Stimulated activated naive B cell treated with anti-CD40 and anti-IgM and Interleukin-4, amounts not matched to agents 10 μg/mL and 1 μg/mL and 100 μg/mL, for 72 hours (primary cell): ENCODE measurements at regions not wholly inside any gene's neighbourhood (a gene's known extent, or its start where the extent isn't known, plus 50 kb on each side); places are given as distances from the start of the nearest gene placed in this dataset.

ENCODE experiments used
- ATAC-seq, 2 donors: fragments of 150-1000 bp; cut with Tn5 transposase; replicated peaks; 2 replicates each; pipeline ENCODE4 v1.10.0; 2021; ENCODE audit warnings: moderate library complexity in 1 of 2
- DNase-seq: peaks from one replicate; pipeline ENCODE4 v3.0.0; 2021
- H3K27ac Mint-ChIP-seq: one replicate; pipeline ENCODE4 v1.8.0; 2022; ENCODE audit warnings: mild to moderate bottlenecking, mixed read lengths
- H3K27me3 Mint-ChIP-seq, 2 donors: one replicate each; pipeline ENCODE4 v1.8.0; 2022; ENCODE audit warnings: mixed read lengths in 2 of 2
- H3K36me3 Mint-ChIP-seq, 2 donors: one replicate each; pipeline ENCODE4 v1.8.0; 2022; ENCODE audit warnings: mixed read lengths in 2 of 2, mild to moderate bottlenecking in 1 of 2
- H3K4me1 Mint-ChIP-seq, 2 donors: one replicate each; pipeline ENCODE4 v1.8.0; 2022; ENCODE audit warnings: mixed read lengths in 2 of 2, mild to moderate bottlenecking in 1 of 2
- H3K4me3 Mint-ChIP-seq, 2 donors: one replicate each; pipeline ENCODE4 v1.8.0; 2022; ENCODE audit warnings: mild to moderate bottlenecking in 2 of 2, mixed read lengths in 2 of 2, moderate library complexity in 1 of 2
- H3K9me3 Mint-ChIP-seq, 2 donors: one replicate each; pipeline ENCODE4 v1.8.0; 2022; ENCODE audit warnings: mixed read lengths in 2 of 2, mild to moderate bottlenecking in 1 of 2

DNA sequence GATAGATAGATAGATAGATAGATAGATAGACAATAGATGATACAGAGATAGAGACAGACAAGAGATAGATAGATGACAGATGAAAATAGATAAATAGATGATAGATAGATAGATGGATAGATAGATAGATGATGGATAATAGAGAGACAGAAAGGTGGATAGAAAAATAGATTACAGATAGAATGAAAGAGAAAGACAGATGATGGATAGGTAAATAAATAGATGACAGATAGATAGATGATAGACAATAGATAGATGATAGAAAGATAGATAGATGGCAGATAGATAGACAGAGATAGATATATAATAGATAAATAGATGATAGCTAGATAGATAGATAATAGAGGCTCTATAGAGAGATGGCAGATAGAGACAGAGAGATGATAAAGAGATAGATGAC, 523.0 kb downstream of the BCL11B start:
- ATAC-seq: no peak
- H3K4me1 Mint-ChIP-seq: no peaks in the 10 kb centered on the region
- H3K36me3 Mint-ChIP-seq: no peaks in the 10 kb centered on the region
- no peak for DNase-seq
- no peaks in the 10 kb centered on the region for H3K27me3 Mint-ChIP-seq
- no peak overlapping the region for H3K27ac Mint-ChIP-seq
- H3K4me3 Mint-ChIP-seq: no peak overlapping the region
- H3K9me3 Mint-ChIP-seq: peaks cover 2 to 3% of the 10 kb centered on the region in 2 donors

DNA sequence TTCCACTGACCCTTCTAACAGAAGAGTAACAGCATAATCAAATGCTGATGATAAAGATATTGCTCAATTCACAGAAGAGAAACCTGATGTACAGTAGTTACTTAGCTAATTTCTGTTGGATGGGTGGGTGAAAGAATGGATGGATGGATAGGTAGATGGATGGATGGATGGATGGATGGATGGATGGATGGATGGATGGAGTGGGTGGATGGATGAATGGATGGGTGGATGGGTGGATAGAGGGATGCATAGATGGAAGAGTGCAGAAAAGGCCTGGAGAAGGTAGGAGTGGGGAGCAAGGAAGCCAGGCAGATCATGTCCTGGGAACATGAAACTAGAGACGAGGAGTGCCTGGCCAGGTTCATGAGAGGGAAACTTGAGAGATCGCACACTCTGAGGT, 520.9 kb downstream of the BCL11B start:
- Mint-ChIP-seq H3K4me1 (no peaks in the 10 kb centered on the region), H3K4me3 (no peak overlapping the region), H3K27me3 (no peaks in the 10 kb centered on the region), H3K9me3 (peaks cover 7 to 8% of the 10 kb centered on the region in 2 donors), H3K27ac (no peak overlapping the region), H3K36me3 (no peaks in the 10 kb centered on the region)
- no peak for DNase-seq
- no peak for ATAC-seq

DNA sequence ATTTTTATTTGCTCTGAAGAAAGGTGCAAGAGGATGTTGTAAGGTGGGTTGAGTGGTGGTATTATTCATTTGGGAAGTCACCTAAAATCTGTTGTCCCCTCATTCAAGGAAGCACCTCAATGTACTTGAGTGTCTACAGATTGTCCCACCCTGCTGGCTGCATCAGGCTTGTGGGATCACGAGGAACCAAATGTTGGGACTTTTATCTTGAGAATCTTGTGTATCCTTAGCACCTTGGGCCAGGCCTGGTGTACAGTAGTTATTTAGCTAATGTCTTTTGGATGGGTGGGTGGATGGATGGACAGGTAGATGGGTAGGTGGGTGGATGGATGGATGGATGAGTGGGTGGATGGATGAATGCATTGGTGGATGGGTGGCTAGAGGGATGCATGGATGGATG, 519.3 kb downstream of the BCL11B start:
- DNase-seq (no peak), ATAC-seq (no peak)
- Mint-ChIP-seq H3K9me3 (peaks cover 7 to 11% of the 10 kb centered on the region in 2 donors), H3K27ac (no peak overlapping the region), H3K36me3 (no peaks in the 10 kb centered on the region), H3K4me1 (no peaks in the 10 kb centered on the region), H3K4me3 (no peak overlapping the region), H3K27me3 (no peaks in the 10 kb centered on the region)

DNA sequence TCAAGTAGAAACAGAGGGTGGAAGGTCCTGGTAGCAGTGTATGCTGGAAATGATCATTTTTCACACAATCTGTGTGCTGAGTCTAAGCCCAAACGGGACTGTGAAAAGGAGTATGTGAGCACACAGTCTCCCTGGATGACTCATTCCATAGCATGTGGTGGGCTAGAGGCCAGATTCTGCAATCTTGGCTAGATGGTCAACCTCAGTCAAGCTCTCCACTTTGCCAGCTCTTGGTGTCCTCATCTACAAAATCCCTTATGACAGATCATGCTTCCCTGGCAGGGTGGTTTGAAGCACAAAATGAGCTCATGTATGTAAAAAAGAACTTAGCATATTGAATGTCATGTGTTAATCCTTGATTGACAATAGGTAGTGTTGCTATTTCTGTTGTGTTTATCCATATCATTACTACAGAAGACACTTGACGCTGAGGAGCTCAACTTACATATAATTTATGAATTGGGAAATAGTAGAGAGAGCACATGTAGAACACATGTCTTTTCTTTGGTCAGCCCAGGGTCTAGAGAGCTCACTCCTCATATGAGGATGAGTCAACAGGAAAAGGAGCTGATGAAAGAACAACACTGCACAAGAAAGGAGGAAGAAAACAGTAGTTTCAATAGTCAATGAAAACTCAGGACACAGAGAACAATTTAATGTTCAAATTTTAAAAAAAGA, 517.5 kb downstream of the BCL11B start:
- Mint-ChIP-seq H3K27ac (no peak overlapping the region), H3K27me3 (no peaks in the 10 kb centered on the region), H3K4me3 (no peak overlapping the region), H3K4me1 (no peaks in the 10 kb centered on the region), H3K36me3 (no peaks in the 10 kb centered on the region), H3K9me3 (peaks cover 9 to 12% of the 10 kb centered on the region in 2 donors)
- ATAC-seq: no peak
- no peak for DNase-seq

DNA sequence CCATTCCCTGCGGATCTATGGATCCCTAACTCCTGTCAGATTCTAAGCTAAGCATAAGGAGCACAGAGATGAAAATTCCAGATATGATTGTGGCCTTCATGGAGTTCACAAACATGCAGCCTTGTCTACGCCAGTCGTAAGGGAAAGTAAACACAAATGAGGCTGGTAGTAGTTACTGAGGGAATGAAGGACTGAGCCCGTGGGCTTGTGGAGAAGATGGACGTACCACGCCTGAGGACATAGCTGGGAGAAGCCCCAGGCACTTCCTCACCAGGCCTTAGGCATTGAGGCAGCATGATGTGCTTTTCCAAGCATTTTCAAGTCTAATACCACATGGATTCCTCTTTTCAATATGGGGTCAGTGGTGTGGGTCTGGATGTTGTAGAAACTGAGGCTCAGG, 515.2 kb downstream of the BCL11B start:
- Mint-ChIP-seq H3K4me1 (no peaks in the 10 kb centered on the region), H3K4me3 (no peak overlapping the region), H3K9me3 (peaks cover 11 to 17% of the 10 kb centered on the region in 2 donors), H3K36me3 (no peaks in the 10 kb centered on the region), H3K27me3 (no peaks in the 10 kb centered on the region), H3K27ac (no peak overlapping the region)
- DNase-seq (no peak), ATAC-seq (no peak)

DNA sequence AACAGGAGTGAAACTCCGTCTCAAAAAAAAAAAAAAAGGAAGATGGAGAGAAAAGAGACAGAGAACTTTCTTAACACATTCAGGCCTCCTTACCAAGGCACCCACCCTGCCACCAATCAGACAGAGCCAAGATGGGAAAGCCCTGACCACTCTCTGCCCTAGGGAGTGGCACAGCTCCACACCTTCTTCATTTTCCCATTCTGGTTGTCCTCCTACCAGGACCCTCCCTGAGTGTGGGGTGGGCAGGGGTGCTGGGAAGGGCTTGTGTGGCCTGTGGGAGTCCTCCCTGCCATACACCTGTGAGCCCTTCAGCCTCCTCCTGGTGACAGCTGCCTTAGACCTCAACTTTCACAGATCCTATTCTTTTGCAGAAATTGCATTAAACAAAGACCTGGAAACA, 513.6 kb downstream of the BCL11B start:
- H3K4me3 Mint-ChIP-seq: no peak overlapping the region
- peaks cover 20 to 26% of the 10 kb centered on the region in 2 donors for H3K9me3 Mint-ChIP-seq
- DNase-seq (no peak), ATAC-seq (no peak)
- H3K36me3 Mint-ChIP-seq: no peaks in the 10 kb centered on the region
- no peaks in the 10 kb centered on the region for H3K27me3 Mint-ChIP-seq
- H3K4me1 Mint-ChIP-seq: no peaks in the 10 kb centered on the region
- H3K27ac Mint-ChIP-seq: no peak overlapping the region

DNA sequence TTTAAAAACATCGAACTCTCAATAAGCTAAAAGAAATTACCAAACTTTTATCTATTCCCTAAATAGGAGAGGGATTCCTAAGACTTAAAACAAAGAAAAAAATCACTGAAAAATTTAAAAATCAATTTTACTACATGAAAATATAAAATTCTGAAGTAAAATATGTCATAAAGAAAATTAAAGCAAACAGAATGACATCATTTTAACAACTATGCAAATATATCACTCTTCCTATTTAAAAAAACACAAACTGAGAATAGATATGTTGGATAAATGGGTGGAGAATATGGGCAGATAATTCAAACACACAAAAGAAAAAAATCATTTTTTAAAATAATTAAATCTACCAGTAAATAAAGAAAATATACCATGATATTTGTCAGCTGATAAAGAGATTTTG, 510.0 kb downstream of the BCL11B start:
- H3K9me3 Mint-ChIP-seq: peaks cover 15 to 22% of the 10 kb centered on the region in 2 donors
- no peak overlapping the region for H3K4me3 Mint-ChIP-seq
- no peak for ATAC-seq
- H3K27ac Mint-ChIP-seq: no peak overlapping the region
- H3K36me3 Mint-ChIP-seq: no peaks in the 10 kb centered on the region
- DNase-seq: no peak
- H3K4me1 Mint-ChIP-seq: no peaks in the 10 kb centered on the region
- H3K27me3 Mint-ChIP-seq: no peaks in the 10 kb centered on the region

DNA sequence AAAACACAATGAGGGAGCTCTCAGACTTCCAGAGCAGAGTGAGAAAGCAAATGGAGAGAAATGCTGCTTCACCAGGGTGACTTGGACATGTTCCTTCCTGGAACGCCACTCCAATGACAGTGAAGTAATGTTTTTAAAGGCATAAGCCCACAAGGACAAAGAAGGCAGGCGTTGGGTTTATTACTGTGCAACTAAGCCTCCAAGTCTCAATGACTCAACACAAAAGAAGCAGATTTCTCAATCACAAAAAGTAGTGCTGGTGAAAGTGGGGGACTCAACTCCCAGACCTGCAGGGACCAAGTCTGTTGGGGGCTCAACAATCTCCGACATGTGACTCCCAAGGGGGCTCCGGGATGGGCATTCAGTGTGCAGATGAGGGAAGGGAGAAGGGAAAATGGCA, 505.2 kb downstream of the BCL11B start:
- Mint-ChIP-seq H3K4me1 (no peaks in the 10 kb centered on the region), H3K9me3 (peaks cover 13 to 22% of the 10 kb centered on the region in 2 donors), H3K27me3 (no peaks in the 10 kb centered on the region), H3K27ac (no peak overlapping the region), H3K36me3 (no peaks in the 10 kb centered on the region), H3K4me3 (no peak overlapping the region)
- DNase-seq (no peak), ATAC-seq (no peak)

DNA sequence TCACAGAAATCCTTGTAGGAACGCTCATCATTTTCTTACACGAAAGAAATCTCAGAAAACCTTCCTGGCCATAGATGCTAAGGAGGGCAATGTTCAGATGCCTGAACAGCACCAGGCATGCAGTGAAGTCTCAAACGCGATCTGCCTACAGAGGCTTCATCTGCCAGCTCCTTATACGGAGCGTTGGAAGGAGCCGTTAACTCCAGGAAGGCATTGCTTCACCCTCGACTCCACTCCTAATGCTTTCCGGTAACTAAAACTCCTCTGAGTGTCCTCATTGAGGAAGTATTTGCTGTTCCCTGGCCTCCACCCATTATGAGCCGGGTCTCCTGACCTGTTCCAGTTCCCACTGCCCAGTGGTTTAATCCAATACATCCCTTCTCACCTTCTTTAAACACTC, 502.7 kb downstream of the BCL11B start:
- no peaks in the 10 kb centered on the region for H3K4me1 Mint-ChIP-seq
- no peak overlapping the region for H3K4me3 Mint-ChIP-seq
- DNase-seq: no peak
- H3K27me3 Mint-ChIP-seq: no peaks in the 10 kb centered on the region
- no peak overlapping the region for H3K27ac Mint-ChIP-seq
- H3K36me3 Mint-ChIP-seq: no peaks in the 10 kb centered on the region
- ATAC-seq: no peak
- H3K9me3 Mint-ChIP-seq: peaks cover 10 to 16% of the 10 kb centered on the region in 2 donors

DNA sequence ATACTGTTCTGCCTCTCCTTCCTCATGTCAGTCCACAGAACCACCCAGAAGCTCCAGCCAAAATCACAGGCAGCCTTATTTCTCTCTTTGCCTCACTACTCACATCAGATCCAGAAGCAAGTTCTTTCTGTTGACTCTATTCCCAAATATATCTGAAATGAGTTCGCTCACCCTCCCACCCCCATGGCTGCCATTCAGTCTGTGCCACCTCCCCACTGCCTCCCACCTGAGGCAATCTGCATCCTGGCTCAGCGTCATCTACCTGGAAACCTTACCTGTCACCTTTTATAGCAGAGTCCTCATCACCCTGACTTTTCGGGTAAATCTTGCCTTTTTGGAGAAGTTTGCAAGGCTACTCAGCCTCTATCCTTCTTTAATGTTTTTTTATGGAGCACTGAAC, 501.8 kb downstream of the BCL11B start:
- Mint-ChIP-seq H3K27me3 (no peaks in the 10 kb centered on the region), H3K4me3 (no peak overlapping the region), H3K27ac (peak overlapping the region; percentile 16), H3K9me3 (peaks cover 12 to 15% of the 10 kb centered on the region in 2 donors), H3K4me1 (no peaks in the 10 kb centered on the region), H3K36me3 (no peaks in the 10 kb centered on the region)
- DNase-seq (no peak), ATAC-seq (no peak)

DNA sequence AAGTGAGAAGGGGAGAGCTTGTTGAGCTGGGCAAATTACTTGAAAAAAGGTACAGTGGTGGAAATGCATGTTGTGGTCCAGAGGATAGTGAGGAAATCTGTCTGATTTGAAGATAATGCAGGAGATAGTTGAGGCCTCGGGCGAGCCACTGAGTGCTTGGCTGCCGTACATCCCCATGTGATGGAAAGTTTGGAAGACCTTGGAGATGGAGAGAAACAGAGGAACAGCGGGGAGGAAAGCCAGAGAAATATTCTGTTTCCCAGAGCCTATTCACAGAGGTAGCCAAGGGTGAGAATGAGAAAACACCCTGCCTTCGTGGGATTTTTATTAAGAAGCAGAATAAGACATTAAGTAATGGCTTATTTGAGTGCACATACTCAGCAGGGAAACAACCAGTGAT, 498.2 kb downstream of the BCL11B start:
- ATAC-seq: no peak
- Mint-ChIP-seq H3K27ac (no peak overlapping the region), H3K27me3 (no peaks in the 10 kb centered on the region), H3K4me1 (no peaks in the 10 kb centered on the region), H3K36me3 (no peaks in the 10 kb centered on the region), H3K9me3 (peaks cover 12 to 13% of the 10 kb centered on the region in 2 donors), H3K4me3 (no peak overlapping the region)
- no peak for DNase-seq

DNA sequence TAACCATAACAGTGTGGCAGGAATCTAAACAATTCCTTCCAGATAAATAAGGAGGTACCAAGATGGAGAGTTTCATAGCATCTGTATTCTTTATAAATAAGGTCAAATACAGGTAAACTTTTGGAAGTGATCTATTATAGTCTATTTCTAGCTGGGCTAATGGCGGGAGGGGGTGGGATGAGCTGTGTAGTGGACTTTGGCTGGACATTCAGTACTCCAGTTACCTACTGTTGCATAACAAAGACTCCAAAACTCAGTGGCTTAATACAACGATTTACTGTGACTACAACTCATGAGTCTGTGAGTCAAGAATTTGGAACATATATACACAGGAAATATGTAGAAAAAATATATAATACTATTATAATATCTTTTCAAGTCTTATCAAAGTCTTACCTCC, 496.1 kb downstream of the BCL11B start:
- Mint-ChIP-seq H3K4me3 (no peak overlapping the region), H3K27ac (no peak overlapping the region), H3K36me3 (no peaks in the 10 kb centered on the region), H3K9me3 (peaks cover 7 to 11% of the 10 kb centered on the region in 2 donors), H3K27me3 (no peaks in the 10 kb centered on the region), H3K4me1 (no peaks in the 10 kb centered on the region)
- ATAC-seq: no peak
- DNase-seq: no peak

DNA sequence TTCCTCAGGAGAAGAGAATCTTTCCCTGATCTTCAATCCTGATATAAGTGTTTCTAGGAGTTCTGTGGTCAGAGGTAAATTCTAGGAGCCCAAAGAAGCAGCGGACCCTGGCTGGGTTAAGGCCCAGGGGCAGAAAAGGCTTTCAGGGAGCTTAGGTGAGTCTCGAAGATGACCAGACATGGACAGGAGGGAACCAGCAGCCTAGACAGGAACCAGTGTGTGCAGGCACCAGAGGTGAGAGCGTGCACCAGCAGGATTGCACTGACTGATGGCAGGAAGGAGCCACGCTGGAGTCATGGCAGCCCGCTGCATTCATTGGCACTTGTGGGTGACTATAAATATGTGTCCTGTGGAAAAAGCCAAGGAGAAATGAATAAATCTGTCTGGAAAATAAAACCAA, 489.9 kb downstream of the BCL11B start:
- no peak for ATAC-seq
- Mint-ChIP-seq H3K27ac (no peak overlapping the region), H3K36me3 (no peaks in the 10 kb centered on the region), H3K4me3 (no peak overlapping the region), H3K9me3 (peaks cover 0 to 4% of the 10 kb centered on the region in 2 donors), H3K27me3 (no peaks in the 10 kb centered on the region), H3K4me1 (no peaks in the 10 kb centered on the region)
- DNase-seq: no peak

DNA sequence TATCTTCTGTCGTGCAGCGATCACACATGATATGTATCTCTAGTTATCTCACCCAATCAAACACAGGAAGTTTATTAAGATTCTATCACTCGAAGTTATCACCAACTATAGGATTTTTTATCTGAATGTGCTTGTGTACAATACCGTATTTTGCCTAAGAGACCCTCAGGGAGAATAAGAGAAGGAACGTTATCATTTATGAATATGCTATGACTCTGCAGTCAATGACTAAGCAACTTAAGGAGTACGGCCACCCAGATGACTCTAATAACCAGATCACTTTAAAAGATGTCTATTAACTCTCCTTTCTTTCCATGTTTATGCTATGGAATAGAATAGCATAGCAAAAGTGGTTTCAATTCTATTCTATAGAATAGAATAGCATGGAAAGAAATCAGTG, 486.4 kb downstream of the BCL11B start:
- DNase-seq: no peak
- Mint-ChIP-seq H3K27ac (no peak overlapping the region), H3K9me3 (peaks cover 3 to 5% of the 10 kb centered on the region in 2 donors), H3K27me3 (no peaks in the 10 kb centered on the region), H3K4me1 (no peaks in the 10 kb centered on the region), H3K4me3 (no peak overlapping the region), H3K36me3 (no peaks in the 10 kb centered on the region)
- no peak for ATAC-seq

DNA sequence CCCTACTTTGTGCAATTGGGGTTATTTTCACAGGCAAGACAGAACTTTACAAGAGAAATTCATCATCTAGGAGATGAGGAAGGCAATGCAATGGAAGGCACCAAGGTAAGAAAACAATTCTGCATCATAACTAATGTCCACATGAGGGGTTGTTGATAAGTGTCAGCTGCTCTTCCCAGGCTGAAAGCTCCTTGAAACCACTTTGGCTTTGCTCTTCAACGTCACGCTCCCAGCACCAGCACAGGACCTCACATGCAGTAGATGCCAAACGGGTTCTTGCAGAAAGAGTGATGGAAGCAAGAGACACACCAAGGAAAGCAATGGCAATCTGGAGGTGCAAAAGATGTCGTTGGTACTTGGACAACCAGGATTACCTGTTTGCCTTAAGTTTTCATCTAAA, 485.5 kb downstream of the BCL11B start:
- Mint-ChIP-seq H3K4me3 (no peak overlapping the region), H3K36me3 (no peaks in the 10 kb centered on the region), H3K9me3 (peaks cover 3 to 5% of the 10 kb centered on the region in 2 donors), H3K4me1 (no peaks in the 10 kb centered on the region), H3K27ac (no peak overlapping the region), H3K27me3 (no peaks in the 10 kb centered on the region)
- ATAC-seq: no peak
- DNase-seq: no peak

DNA sequence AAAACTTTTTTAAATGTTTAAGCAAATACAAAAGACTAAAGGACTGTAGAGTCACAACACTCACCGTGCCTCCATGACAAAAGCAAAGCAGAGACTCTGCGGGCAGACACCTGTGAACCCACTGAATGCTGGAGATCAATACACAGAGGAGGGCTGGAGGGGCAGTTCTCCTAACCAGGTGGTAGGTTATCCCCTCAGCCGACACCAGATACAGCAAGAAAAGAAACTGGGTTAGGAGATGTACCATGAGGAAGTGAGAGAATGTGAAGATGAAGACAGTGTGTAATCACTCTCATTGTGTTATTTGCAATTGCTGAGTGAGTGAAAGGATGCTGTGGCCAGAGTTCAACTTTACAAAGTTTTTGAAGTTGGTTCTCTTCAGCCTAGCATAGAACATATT, 480.3 kb downstream of the BCL11B start:
- no peak overlapping the region for H3K27ac Mint-ChIP-seq
- no peak for DNase-seq
- peaks cover 0 to 2% of the 10 kb centered on the region in 2 donors for H3K4me1 Mint-ChIP-seq
- no peak for ATAC-seq
- peaks cover 11 to 15% of the 10 kb centered on the region in 2 donors for H3K9me3 Mint-ChIP-seq
- no peaks in the 10 kb centered on the region for H3K27me3 Mint-ChIP-seq
- H3K4me3 Mint-ChIP-seq: no peak overlapping the region
- no peaks in the 10 kb centered on the region for H3K36me3 Mint-ChIP-seq
